GM12878 (cell line): ENCODE measurements at regions not wholly inside any gene's neighbourhood (a gene's known extent, or its start where the extent isn't known, plus 50 kb on each side); places are given as distances from the start of the nearest gene placed in this dataset.

Experiments
- ATAC-seq: fragments of 200-7000 bp; cut with Tn5 transposase; 3 replicates; pipeline ENCODE4 v1.9.1; 2020; ENCODE audit warnings: mild to moderate bottlenecking, moderate library complexity
- BruUV-seq: library from RNA; stranded (reverse); fragments of 400-500 nt; replicated peaks from 2 replicates; lab custom pipeline; 2021; lab: Mats Ljungman, UMichigan
- CTCF ChIA-PET: fragments of 300-600 bp; sonication (Branson Sonifier 250); formaldehyde crosslinking; extraction: SDS; loops from one replicate; lab custom pipeline; 2021; ENCODE audit warnings: inconsistent platforms; lab: Yijun Ruan, JAX
- POLR2A ChIA-PET: fragments of 350-600 bp; formaldehyde crosslinking; extraction: SDS; loops from one replicate; lab custom pipeline; 2021; ENCODE audit warnings: inconsistent platforms; lab: Charles Lee
- RAD21 ChIA-PET: fragments of 300-600 bp; sonication (Branson Sonifier 250); formaldehyde crosslinking; loops from one replicate; lab custom pipeline; 2023; ENCODE audit warnings: antibody characterized with exemption; ENCODE audit not compliant: unreplicated experiment; lab: Charles Lee
- SMC1A ChIA-PET: fragments of 300-600 bp; sonication (Branson Sonifier 250); formaldehyde crosslinking; loops from one replicate; lab custom pipeline; 2023; ENCODE audit not compliant: unreplicated experiment, uncharacterized antibody; lab: Charles Lee
- DNase-seq: peaks from one replicate; pipeline ENCODE4 v3.0.0-alpha.2; 2011; ENCODE audit warnings: low read depth, low spot score
- FAIRE-seq: peaks from 3 replicates; lab custom pipeline; 2011; peaks lifted over from hg19 to GRCh38; lab: Jason Lieb, UNC
- H2AFZ ChIP-seq: 2 replicates; pipeline ENCODE4 v1.6.0; 2011; ENCODE audit warnings: low read depth, low read length, control low read depth; ENCODE audit not compliant: control insufficient read depth
- H3K27ac ChIP-seq: 2 replicates; pipeline ENCODE4 v1.5.1; 2011; ENCODE audit warnings: control low read depth; ENCODE audit not compliant: control insufficient read depth, insufficient read depth
- H3K27me3 ChIP-seq, 2 experiments: replicated peaks in 1 of 2; 2 replicates each; pipeline versions ENCODE4 v1.6.0 to v1.6.1; 2011; ENCODE audit warnings: low read length in 1 of 2; ENCODE audit not compliant: control insufficient read depth in 2 of 2, insufficient read depth in 2 of 2
- H3K36me3 ChIP-seq, 2 experiments: 2 replicates each; pipeline ENCODE4 v1.5.1; 2011; ENCODE audit warnings: low read length in 1 of 2; ENCODE audit not compliant: control insufficient read depth in 2 of 2, insufficient read depth in 2 of 2
- H3K4me1 ChIP-seq: 2 replicates; pipeline ENCODE4 v1.6.1; 2011; ENCODE audit warnings: mild to moderate bottlenecking, low read length, moderate library complexity, mixed read lengths; ENCODE audit not compliant: control insufficient read depth, insufficient read depth
- H3K4me2 ChIP-seq: 2 replicates; pipeline ENCODE4 v1.6.0; 2011; ENCODE audit warnings: control low read depth; ENCODE audit not compliant: control insufficient read depth, insufficient read depth
- H3K4me3 ChIP-seq: fragments of 200-600 bp; sonication (generic); 2 replicates; pipeline ENCODE4 v1.5.1; 2016
- H3K79me2 ChIP-seq: 2 replicates; pipeline ENCODE4 v1.6.0; 2011; ENCODE audit warnings: low read length; ENCODE audit not compliant: control insufficient read depth, insufficient read depth
- H3K9ac ChIP-seq: 2 replicates; pipeline ENCODE4 v1.8.0; 2011; ENCODE audit warnings: low read length, control low read depth, mixed read lengths; ENCODE audit not compliant: control insufficient read depth, insufficient read depth
- H3K9me3 ChIP-seq: replicated peaks from 3 replicates; pipeline ENCODE4 v1.5.1; 2011; ENCODE audit warnings: mild to moderate bottlenecking, low read length; ENCODE audit not compliant: control insufficient read depth, insufficient read depth
- H4K20me1 ChIP-seq: 2 replicates; pipeline ENCODE4 v1.6.0; 2011; ENCODE audit not compliant: control insufficient read depth, insufficient read depth
- BCL3 ChIP-seq: IDR thresholded peaks from 2 replicates; pipeline ENCODE4 v1.6.1; 2011; ENCODE audit warnings: borderline replicate concordance, low read depth, mild to moderate bottlenecking, moderate library complexity, low read length; ENCODE audit not compliant: insufficient read depth, poor library complexity, severe bottlenecking
- CREB1 ChIP-seq: IDR thresholded peaks from 2 replicates; pipeline ENCODE4 v1.6.1; 2012; ENCODE audit warnings: low read depth, mild to moderate bottlenecking, inconsistent platforms
- IKZF1 ChIP-seq: fragments of 450-650 bp; conservative IDR thresholded peaks from 2 replicates; pipeline ENCODE4 v1.6.1; 2017; ENCODE audit warnings: antibody characterized with exemption, mild to moderate bottlenecking
- IRF5 ChIP-seq: fragments of 450-650 bp; IDR thresholded peaks from 2 replicates; pipeline ENCODE4 v1.6.1; 2017; ENCODE audit warnings: borderline replicate concordance
- JUND ChIP-seq: IDR thresholded peaks from 2 replicates; pipeline ENCODE4 v1.6.1; 2012; ENCODE audit warnings: low read depth, mild to moderate bottlenecking, low read length, improper control_type of control experiment, moderate library complexity
- RBBP5 ChIP-seq: fragments of 200-600 bp; sonication (generic); conservative IDR thresholded peaks from 2 replicates; pipeline ENCODE4 v1.6.1; 2016
- SREBF1 ChIP-seq: IDR thresholded peaks from 2 replicates; pipeline ENCODE4 v1.6.1; 2012; ENCODE audit warnings: mild to moderate bottlenecking, low read length
- TCF3 ChIP-seq: IDR thresholded peaks from 2 replicates; pipeline ENCODE4 v1.6.1; 2012; ENCODE audit warnings: low read depth, mild to moderate bottlenecking, low read length, borderline replicate concordance; ENCODE audit not compliant: insufficient read depth
- YBX1 ChIP-seq: fragments of 450-650 bp; IDR thresholded peaks from 2 replicates; pipeline ENCODE4 v1.6.1; 2016; ENCODE audit warnings: antibody characterized with exemption
- ZNF24 ChIP-seq: fragments of 450-650 bp; IDR thresholded peaks from 2 replicates; pipeline ENCODE4 v1.6.1; 2017; ENCODE audit warnings: antibody characterized with exemption, mild to moderate bottlenecking
- WGBS: methylation state at CpG from one replicate; pipeline ENCODE4 v1.1.6; 2016; ENCODE audit warnings: low lambda C conversion rate; ENCODE audit not compliant: insufficient replicate concordance, insufficient coverage; ENCODE audit errors: missing lambda C conversion rate; 5-methylcytosine and 5-hydroxymethylcytosine counted together
- in situ Hi-C: fragments of 300-500 bp; cut with MboI; formaldehyde crosslinking; loops from 9 replicates; pipeline ENCODE4 v1.14.3; 2018; ENCODE audit warnings: mixed read lengths
- intact Hi-C: fragments of 100-400 bp; cut with micrococcal nuclease; formaldehyde crosslinking; loops from one replicate; pipeline ENCODE4 v1.14.2; 2022; ENCODE audit not compliant: unreplicated experiment

- Histone ChIP-seq H3K36me3 (no peaks in the 10 kb centered on the region), H3K4me2 (no peak overlapping the region), H3K27me3 (no peaks in the 10 kb centered on the region), H3K79me2 (no peaks in the 10 kb centered on the region), H2AFZ (no peak overlapping the region), H3K27ac (no peak overlapping the region), H3K4me3 (no peak overlapping the region), H3K9ac (no peak overlapping the region), H3K9me3 (no peaks in the 10 kb centered on the region), H4K20me1 (no peaks in the 10 kb centered on the region), H3K4me1 (no peaks in the 10 kb centered on the region)
- CTCF ChIA-PET: no interaction called here
- SMC1A ChIA-PET: no interaction called here
- intact Hi-C loops (no loop called here), in situ Hi-C loops (no loop called here)
- TF ChIP-seq YBX1 (no peak), TCF3 (no peak), SREBF1 (no peak), JUND (no peak)
- FAIRE-seq: no peak
- RAD21 ChIA-PET: no interaction called here
- WGBS: 0% methylated on average over 4 of the region's 4 CpGs
- no TSS peak for BruUV-seq
- no peak for DNase-seq
- ATAC-seq: no peak
- POLR2A ChIA-PET: no interaction called here
Measured at GRCh38 chrX:95974096-95974470, 710.6 kb upstream of the DIAPH2 start.

- H3K4me2 ChIP-seq: no peak overlapping the region
- H2AFZ ChIP-seq: no peak overlapping the region
- H3K36me3 ChIP-seq: no peaks in the 10 kb centered on the region
- ATAC-seq (no peak), DNase-seq (no peak), FAIRE-seq (no peak)
- no peaks in the 10 kb centered on the region for H3K4me1 ChIP-seq
- H4K20me1 ChIP-seq: no peaks in the 10 kb centered on the region
- no peaks in the 10 kb centered on the region for H3K9me3 ChIP-seq
- ChIA-PET RAD21 (no interaction called here), SMC1A (no interaction called here), POLR2A (no interaction called here), CTCF (no interaction called here)
- no peak overlapping the region for H3K27ac ChIP-seq
- in situ Hi-C loops: no loop called here
- H3K4me3 ChIP-seq: no peak overlapping the region
- intact Hi-C loops: no loop called here
- no TSS peak for BruUV-seq
- WGBS: 19% methylated on average over 5 of the region's 5 CpGs
- TF ChIP-seq RBBP5: no peak
- no peak for TF ChIP-seq IKZF1
- no peak for TF ChIP-seq ZNF24
- TF ChIP-seq CREB1: no peak
- TF ChIP-seq IRF5: no peak
- no peak for TF ChIP-seq BCL3
- no peaks in the 10 kb centered on the region for H3K27me3 ChIP-seq
- H3K9ac ChIP-seq: no peak overlapping the region
- H3K79me2 ChIP-seq: no peaks in the 10 kb centered on the region
Measured at GRCh38 chrX:95974890-95975289, 709.8 kb upstream of the DIAPH2 start.
